RWPE2 (cell line): ENCODE measurements at regions not wholly inside any gene's neighbourhood (a gene's known extent, or its start where the extent isn't known, plus 50 kb on each side); places are given as distances from the start of the nearest gene placed in this dataset.

ENCODE experiments used
- ATAC-seq: fragments of 200-7000 bp; cut with Tn5 transposase; 3 replicates; pipeline ENCODE4 v1.9.1; 2021; ENCODE audit warnings: low read depth
- DNase-seq: peaks from one replicate; pipeline ENCODE4 v3.0.0-alpha.2; 2020; ENCODE audit warnings: low spot score
- H3K27ac ChIP-seq: fragments of 450-650 bp; 2 replicates; pipeline ENCODE4 v1.5.1; 2017; ENCODE audit warnings: mild to moderate bottlenecking; ENCODE audit not compliant: poor library complexity, severe bottlenecking
- H3K27me3 ChIP-seq: fragments of 250-450 bp; sonication (Bioruptor Pico); 2 replicates; pipeline ENCODE4 v1.5.1; 2021; ENCODE audit warnings: mild to moderate bottlenecking, moderate library complexity; ENCODE audit not compliant: insufficient read depth, poor library complexity, severe bottlenecking
- H3K36me3 ChIP-seq: fragments of 250-450 bp; sonication (Bioruptor Pico); 2 replicates; pipeline ENCODE4 v1.5.1; 2020; ENCODE audit warnings: low read depth, mild to moderate bottlenecking, moderate library complexity
- H3K4me1 ChIP-seq: fragments of 250-450 bp; sonication (Bioruptor Pico); 2 replicates; pipeline ENCODE4 v1.5.1; 2021; ENCODE audit warnings: mild to moderate bottlenecking, moderate library complexity; ENCODE audit not compliant: insufficient read depth, poor library complexity, severe bottlenecking
- H3K4me3 ChIP-seq: fragments of 250-450 bp; sonication (Bioruptor Pico); 2 replicates; pipeline ENCODE4 v1.5.1; 2021; ENCODE audit warnings: mild to moderate bottlenecking, moderate library complexity; ENCODE audit not compliant: severe bottlenecking
- H3K9me3 ChIP-seq: fragments of 250-450 bp; sonication (Bioruptor Pico); 2 replicates; pipeline ENCODE4 v1.5.1; 2021; ENCODE audit warnings: mild to moderate bottlenecking, moderate library complexity; ENCODE audit not compliant: severe bottlenecking
- TF ChIP-seq, protein P1 (sequence below): fragments of 450-650 bp; IDR thresholded peaks from one replicate; pipeline ENCODE4 v1.5.1; 2017; ENCODE audit warnings: mild to moderate bottlenecking, moderate library complexity; ENCODE audit not compliant: poor library complexity, severe bottlenecking

DNA sequence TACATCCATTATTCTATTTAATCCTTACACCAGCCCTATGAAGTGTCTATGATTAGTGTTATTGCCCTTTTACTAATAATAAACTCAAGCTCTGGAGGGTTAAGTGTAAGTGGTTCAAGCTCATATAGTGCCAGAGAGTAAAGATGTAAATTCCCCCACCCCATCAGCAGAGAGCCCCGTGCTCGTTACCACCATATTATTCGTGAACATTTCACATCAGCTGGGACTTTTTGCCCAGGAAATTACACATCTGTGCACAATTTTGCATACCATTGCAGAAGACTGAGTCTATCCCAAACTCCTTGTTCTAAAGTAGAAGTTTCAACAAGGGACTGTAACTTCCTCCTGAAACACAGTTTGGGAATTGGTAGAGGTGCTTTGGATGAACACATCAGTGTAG, 220.1 kb downstream of the BCAS1 start:
- TF ChIP-seq, protein P1, sequence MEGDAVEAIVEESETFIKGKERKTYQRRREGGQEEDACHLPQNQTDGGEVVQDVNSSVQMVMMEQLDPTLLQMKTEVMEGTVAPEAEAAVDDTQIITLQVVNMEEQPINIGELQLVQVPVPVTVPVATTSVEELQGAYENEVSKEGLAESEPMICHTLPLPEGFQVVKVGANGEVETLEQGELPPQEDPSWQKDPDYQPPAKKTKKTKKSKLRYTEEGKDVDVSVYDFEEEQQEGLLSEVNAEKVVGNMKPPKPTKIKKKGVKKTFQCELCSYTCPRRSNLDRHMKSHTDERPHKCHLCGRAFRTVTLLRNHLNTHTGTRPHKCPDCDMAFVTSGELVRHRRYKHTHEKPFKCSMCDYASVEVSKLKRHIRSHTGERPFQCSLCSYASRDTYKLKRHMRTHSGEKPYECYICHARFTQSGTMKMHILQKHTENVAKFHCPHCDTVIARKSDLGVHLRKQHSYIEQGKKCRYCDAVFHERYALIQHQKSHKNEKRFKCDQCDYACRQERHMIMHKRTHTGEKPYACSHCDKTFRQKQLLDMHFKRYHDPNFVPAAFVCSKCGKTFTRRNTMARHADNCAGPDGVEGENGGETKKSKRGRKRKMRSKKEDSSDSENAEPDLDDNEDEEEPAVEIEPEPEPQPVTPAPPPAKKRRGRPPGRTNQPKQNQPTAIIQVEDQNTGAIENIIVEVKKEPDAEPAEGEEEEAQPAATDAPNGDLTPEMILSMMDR, result no peak
- no peak overlapping the region for H3K27ac ChIP-seq
- H3K9me3 ChIP-seq, result no peaks in the 10 kb centered on the region
- H3K4me3 ChIP-seq, result no peak overlapping the region
- no peaks in the 10 kb centered on the region for H3K36me3 ChIP-seq
- H3K4me1 ChIP-seq, result peaks cover 9% of the 10 kb centered on the region
- ATAC-seq (no peak), DNase-seq (no peak)
- H3K27me3 ChIP-seq, result no peaks in the 10 kb centered on the region

DNA sequence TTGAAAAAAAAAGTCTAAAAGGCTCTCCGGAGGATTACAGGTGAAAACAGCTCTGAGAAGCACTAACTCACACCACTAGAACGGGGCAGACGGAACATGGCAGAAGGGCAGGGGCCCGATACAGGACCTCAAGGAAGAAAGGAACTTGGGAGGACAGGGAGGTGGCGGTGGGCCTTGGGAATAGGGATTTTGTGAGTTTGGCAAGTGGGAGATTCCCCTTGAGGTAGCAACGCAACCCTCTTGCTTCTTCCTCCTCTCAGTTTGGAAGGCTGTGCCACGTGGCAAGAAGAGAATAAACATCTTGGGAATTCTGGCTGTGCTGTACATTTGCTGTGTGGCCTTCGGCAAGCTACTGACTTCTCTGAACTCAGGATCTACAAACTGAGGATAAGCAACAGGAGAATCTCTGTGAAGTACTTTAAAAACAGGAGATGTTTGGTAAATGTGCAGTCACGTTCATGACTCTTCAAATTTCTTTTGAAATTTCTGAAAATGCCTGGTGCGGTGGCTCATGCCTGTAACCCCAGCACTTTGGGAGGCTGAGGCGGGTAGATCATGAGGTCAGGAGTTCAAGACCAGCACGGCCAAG, 220.8 kb downstream of the BCAS1 start:
- no peak overlapping the region for H3K27ac ChIP-seq
- H3K36me3 ChIP-seq, result no peaks in the 10 kb centered on the region
- no peak for ATAC-seq

DNA sequence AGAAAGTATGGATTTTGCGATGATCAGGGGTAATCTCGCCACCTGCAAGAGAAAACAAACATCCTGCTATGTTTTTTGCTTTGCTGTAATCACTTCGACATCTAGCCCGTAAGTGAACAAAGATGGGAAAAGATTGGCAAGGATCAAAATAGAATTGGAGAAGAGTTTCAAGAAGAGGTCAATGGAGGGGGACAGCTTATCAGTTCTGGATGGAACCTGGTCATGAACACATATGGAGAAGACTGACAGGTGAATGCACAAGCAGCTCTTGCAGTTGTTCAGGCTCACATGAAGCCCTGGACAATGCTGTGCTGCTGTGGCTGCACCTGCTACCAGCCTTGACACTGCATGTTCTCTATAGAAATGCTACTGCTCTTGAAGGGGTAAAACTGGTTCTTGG, 222.1 kb downstream of the BCAS1 start:
- Histone ChIP-seq H3K9me3 (no peaks in the 10 kb centered on the region), H3K4me1 (peaks cover 20% of the 10 kb centered on the region), H3K27ac (no peak overlapping the region), H3K4me3 (no peak overlapping the region), H3K27me3 (no peaks in the 10 kb centered on the region), H3K36me3 (no peaks in the 10 kb centered on the region)
- ATAC-seq (no peak), DNase-seq (no peak)
- TF ChIP-seq, protein P1, result no peak

More for the DNA sequence above, 220.8 kb downstream of the BCAS1 start:
- Histone ChIP-seq H3K4me3 (no peak overlapping the region), H3K9me3 (no peaks in the 10 kb centered on the region), H3K4me1 (peaks cover 15% of the 10 kb centered on the region), H3K27me3 (no peaks in the 10 kb centered on the region)
- TF ChIP-seq, protein P1, result no peak
- DNase-seq, result no peak

DNA sequence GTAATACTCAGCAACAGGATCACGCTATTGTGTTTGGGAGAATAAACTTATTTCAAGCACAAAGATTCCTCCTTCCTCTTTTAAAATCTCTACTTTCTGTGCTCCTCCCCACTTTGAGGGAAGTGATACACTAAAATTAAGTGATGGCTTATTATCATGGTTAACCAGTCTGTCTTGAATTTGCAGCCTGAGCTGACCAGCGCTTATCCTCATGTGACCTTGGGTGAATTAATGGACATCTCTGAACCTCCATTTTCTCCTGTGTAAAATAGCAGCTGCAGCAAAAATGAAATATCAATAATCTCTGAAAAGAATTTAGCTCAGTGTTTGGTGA, 222.6 kb downstream of the BCAS1 start:
- ATAC-seq, result no peak

More for the DNA sequence above, 222.6 kb downstream of the BCAS1 start:
- no peak overlapping the region for H3K27ac ChIP-seq
- TF ChIP-seq, protein P1, result no peak
- H3K36me3 ChIP-seq, result no peaks in the 10 kb centered on the region
- DNase-seq, result no peak
- no peaks in the 10 kb centered on the region for H3K9me3 ChIP-seq
- H3K27me3 ChIP-seq, result no peaks in the 10 kb centered on the region
- H3K4me3 ChIP-seq, result no peak overlapping the region
- H3K4me1 ChIP-seq, result peaks cover 20% of the 10 kb centered on the region
